ENCODE measurements at regions not wholly inside any gene's neighbourhood (a gene's known extent, or its start where the extent isn't known, plus 50 kb on each side); places are given as distances from the start of the nearest gene placed in this dataset.

GRCh38 chr1:232518349-232518748, 111.6 kb downstream of the SIPA1L2 start:
- no peak for DNase-seq

DNA sequence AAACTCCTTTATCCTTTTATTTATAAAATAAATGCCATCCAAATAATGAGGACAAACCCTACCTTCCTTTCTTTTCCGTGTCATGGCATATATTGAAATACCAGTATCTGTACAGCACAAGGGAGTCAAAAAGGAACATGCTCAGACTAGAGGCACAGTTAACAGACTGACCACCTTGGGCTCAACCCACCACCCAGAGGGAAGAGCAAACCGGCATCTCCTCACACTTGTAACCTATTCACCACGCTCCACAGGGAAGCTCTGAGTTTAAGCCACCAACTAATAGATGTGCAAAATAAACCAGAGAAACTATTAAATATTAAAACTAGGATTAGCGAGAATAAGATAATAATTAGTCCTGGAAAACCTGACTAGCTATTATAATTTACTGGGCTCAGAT, 112.7 kb downstream of the SIPA1L2 start:
- DNase-seq, result no peak

- no peak for DNase-seq
These were observed 114.2 kb downstream of the SIPA1L2 start for GRCh38 chr1:232515706-232516105.

- no peak for DNase-seq
These were observed 117.2 kb downstream of the SIPA1L2 start for GRCh38 chr1:232512712-232513111.

GRCh38 chr1:232511172-232511571, 118.8 kb downstream of the SIPA1L2 start:
- DNase-seq, result no peak

- DNase-seq, result no peak
These were observed 119.4 kb downstream of the SIPA1L2 start for GRCh38 chr1:232510367-232511110.

DNA sequence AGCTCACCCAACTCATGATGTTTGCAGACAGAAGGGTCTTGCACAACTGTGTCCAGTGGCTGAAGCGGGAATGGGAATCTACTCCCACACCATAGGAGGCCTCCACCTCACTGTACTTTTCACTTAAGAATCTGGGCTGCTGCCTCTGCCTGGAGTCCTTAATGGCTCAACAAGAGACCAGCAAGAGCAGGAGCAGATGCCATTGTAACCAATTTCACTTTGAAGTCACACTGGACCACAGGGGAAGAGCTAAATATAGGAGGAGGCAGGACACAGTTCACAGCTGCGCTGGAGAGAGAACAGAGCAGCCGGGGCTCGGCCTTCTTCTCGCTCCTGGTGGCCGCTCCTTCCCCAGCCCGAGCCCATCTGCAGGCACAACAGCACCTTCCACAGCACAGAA, 120.4 kb downstream of the SIPA1L2 start:
- DNase-seq, result no peak

DNA sequence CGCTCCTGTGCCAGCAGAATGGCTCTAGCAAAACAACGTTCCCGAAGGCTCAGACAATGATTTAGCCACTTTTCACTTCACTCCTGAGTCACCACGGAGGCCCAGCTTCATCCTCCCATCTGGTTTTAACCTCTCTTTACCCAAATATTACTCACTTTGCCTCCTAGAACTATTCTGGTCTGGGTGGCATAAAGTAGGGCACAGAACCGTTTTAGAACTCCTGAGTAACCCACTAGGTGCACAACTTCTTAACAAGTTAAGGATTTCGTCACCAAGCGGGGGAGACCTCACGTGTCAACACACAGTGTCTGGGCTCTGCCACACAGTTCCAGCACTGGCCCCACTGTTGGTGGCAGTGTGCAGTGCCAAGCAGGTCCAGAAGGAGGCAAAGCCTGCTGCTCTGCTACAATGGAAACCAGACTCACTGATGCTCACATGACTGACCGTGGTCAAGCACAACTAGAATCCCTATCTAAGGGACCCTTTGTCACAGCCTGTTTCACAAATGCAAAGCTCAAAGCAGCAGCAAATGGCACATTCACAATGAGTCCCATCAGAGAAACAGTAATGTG, 121.7 kb downstream of the SIPA1L2 start:
- no peak for DNase-seq

- DNase-seq, result no peak
These were observed 122.4 kb downstream of the SIPA1L2 start for GRCh38 chr1:232507571-232507970.

- DNase-seq, result no peak
These were observed 124.0 kb downstream of the SIPA1L2 start for GRCh38 chr1:232505884-232506283.

GRCh38 chr1:232504651-232505050, 125.3 kb downstream of the SIPA1L2 start:
- DNase-seq, result no peak

- DNase-seq, result no peak
These were observed 126.4 kb downstream of the SIPA1L2 start for GRCh38 chr1:232503497-232503896.

GRCh38 chr1:232501854-232502253, 128.1 kb downstream of the SIPA1L2 start:
- no peak for DNase-seq

DNA sequence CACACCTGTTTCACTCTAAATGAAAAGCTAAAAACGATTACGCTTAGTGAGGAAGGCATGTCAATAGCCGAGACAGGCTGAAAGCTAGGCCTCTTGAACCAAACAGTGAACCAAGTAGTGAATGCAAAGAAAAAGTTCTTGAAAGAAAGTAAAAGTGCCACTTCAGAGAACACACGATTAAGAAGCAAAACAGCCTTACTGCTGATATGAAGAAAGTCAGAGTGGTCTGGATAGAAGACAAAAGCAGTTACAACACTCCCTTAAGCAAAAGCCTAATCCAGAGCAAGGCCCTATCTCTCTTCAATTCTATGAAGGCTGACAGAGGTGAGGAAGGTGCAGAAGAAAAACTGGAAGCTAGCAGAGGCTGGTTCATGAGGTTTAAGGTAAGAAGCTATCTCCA, 130.7 kb downstream of the SIPA1L2 start:
- DNase-seq, result no peak

DNA sequence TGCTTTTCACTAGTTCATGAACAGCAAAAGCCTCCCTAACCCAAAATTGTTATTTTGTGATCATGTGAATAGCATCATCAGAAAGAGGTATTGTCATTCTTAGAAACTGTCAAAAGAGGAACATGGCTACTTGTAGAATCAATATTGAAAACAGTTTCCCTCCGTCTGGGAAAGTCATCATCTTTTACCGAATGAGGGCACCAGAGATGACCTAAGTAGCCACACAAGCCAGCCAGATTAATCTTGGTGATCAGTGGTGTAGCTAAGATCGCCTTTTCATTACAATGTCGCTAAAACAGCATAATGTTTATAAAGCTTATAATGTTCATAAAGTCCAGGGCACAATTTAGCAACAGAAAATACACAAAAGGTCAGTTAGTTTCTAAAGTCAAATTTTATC, 136.1 kb downstream of the SIPA1L2 start:
- DNase-seq, result no peak

- DNase-seq, result no peak
These were observed 140.7 kb downstream of the SIPA1L2 start for GRCh38 chr1:232489256-232489655.

DNA sequence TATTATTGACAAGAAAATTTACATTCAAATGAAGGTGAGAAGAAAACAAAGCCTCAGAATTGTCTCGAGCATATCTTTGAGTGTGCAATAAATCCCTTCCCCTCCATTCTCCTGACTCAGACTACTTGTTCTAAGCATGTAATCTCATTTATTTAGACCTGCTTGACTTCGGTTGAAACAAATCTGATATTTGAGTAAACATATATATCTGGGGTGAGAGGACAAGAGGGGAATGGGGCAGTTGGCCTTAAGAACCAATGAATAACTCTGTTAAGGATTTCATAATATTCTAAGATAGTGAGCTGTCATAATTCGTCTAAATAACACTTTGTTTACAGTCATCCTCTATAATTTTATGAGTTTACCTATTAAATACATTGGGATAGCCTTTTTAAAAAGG, 142.7 kb downstream of the SIPA1L2 start:
- no peak for DNase-seq

DNA sequence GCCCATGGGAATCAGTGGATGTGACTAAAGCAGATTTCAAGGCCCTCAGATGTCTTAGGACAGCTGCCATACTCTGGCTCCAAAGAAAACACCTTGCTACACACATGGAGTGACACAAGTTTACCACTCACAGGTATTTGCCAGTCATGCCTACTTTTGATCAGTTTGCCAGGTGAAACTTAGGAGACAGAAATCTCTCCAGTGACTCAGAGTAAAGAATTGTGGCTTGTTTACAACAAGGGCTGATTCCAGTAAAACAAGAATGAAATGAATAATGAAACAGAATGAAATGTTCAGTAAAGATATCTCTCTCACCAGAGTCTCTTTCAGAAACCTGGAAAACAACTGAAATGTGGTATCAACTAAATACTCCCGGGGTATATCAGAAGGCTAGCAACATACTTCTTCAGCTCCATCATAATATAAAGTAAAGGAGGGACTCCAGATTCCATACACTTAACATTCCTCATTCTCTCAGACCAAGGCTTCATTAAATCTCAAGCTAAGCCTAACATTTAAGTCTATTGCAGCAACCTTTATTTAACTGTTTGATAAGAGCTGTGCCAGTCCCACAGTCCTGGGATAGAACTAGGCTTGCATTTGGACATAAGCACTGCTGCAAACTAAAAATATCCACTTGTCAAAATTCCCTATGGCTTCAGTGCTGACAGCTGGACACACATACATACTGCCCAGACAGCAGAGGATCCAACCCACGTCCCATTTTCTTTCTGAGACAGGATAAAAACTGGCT, 143.3 kb downstream of the SIPA1L2 start:
- no peak for DNase-seq

- no peak for DNase-seq
These were observed 143.9 kb downstream of the SIPA1L2 start for GRCh38 chr1:232486006-232486405.

DNA sequence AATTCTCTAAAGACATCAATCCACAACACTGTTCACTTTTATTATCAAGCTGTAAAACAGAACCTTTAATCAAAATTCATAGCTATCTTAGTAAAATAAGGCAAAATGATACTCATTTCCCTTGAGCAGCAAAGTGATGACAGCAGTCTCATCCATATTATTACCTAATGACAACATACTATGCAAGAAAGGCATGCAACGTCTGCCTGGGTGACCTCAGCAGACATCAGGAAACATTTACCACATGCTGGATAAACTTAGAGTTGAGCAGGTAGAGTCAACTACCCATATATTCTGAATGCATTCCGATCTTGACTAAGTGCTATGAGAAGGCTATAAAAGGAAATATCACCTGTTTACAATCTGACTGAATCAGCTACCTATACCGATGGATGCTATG, 145.1 kb downstream of the SIPA1L2 start:
- DNase-seq, result no peak

DNA sequence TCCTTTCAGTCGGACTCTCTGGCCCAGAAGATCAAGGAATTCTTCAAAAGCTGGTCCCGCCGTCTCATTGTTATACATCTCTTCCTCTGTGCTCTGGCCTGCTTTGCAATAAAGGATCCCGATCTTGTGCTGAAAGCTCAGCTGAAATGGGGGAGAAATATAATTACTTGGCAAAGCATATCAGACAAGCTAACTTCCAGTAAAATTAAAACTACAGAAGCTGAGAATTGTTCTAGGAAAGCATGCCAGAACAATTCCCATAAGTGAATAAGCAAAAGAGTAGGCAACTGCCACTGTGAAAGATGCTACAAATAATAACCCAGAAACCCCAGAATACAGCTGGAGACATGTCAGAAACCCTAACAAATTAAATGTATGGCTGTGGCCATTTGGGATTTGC, 146.1 kb downstream of the SIPA1L2 start:
- DNase-seq, result no peak

GRCh38 chr1:232481091-232481490, 148.8 kb downstream of the SIPA1L2 start:
- DNase-seq, result no peak

GRCh38 chr1:232477728-232478127, 152.2 kb downstream of the SIPA1L2 start:
- no peak for DNase-seq

DNA sequence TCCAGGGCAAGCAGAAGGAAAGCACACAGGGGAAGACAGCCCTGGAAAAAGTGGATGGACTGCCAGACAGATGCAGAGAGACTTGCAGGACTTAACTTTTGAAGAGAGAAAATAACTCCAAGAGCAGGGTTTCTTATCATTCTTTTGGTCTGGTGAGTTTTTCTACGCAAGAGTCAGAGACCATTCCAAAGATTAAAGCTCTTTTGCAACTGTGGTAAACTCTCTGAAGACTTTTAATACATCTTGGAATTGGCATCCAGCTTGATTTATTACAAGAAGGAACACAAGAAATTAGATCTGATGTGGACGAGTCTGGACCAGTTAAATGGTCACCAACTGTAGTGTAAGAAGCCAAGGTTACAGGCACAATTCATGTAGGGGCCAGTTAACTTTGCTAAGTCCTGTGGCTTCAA, 153.4 kb downstream of the SIPA1L2 start:
- no peak for DNase-seq

Measured in activated T-cell treated with anti-CD3 and anti-CD28 coated beads, Interleukin-2, amount 50 U/mL, for 1 hour (primary cell).